Panc1 (cell line): ENCODE measurements at regions not wholly inside any gene's neighbourhood (a gene's known extent, or its start where the extent isn't known, plus 50 kb on each side); places are given as distances from the start of the nearest gene placed in this dataset.

Source experiments
- ATAC-seq: fragments of 200-7000 bp; cut with Tn5 transposase; 2 replicates; pipeline ENCODE4 v1.9.1; 2020; ENCODE audit warnings: mild to moderate bottlenecking, moderate library complexity
- BruUV-seq: library from RNA; stranded (reverse); fragments of 400-500 nt; replicated peaks from 2 replicates; lab custom pipeline; 2021; lab: Mats Ljungman, UMichigan
- CTCF ChIA-PET: fragments of 300-600 bp; sonication (Branson Sonifier 250); formaldehyde crosslinking; loops from one replicate; lab custom pipeline; 2022; ENCODE audit warnings: antibody characterized with exemption; lab: Charles Lee
- POLR2A ChIA-PET: fragments of 300-600 bp; sonication (Branson Sonifier 250); formaldehyde crosslinking; loops from one replicate; lab custom pipeline; 2022; ENCODE audit warnings: antibody characterized with exemption; lab: Charles Lee
- DNase-seq: peaks from one replicate; pipeline ENCODE4 v3.0.0-alpha.2; 2010; ENCODE audit warnings: low read depth, low spot score
- H3K27ac ChIP-seq: 2 replicates; pipeline ENCODE4 v1.5.1; 2011; ENCODE audit warnings: mild to moderate bottlenecking, low read length, inconsistent platforms
- H3K27me3 ChIP-seq: fragments of 200-500 bp; sonication (Bioruptor generic); 2 replicates; pipeline ENCODE4 v1.6.0; 2014; ENCODE audit warnings: low read length, inconsistent platforms; ENCODE audit not compliant: control insufficient read depth, insufficient read depth
- H3K36me3 ChIP-seq: fragments of 200-500 bp; sonication (Bioruptor generic); 2 replicates; pipeline ENCODE4 v1.5.1; 2014; ENCODE audit warnings: inconsistent platforms, mild to moderate bottlenecking, low read length, moderate library complexity; ENCODE audit not compliant: control insufficient read depth, insufficient read depth
- H3K4me1 ChIP-seq: 2 replicates; pipeline ENCODE4 v1.5.1; 2011; ENCODE audit warnings: inconsistent platforms, mild to moderate bottlenecking, low read length, moderate library complexity; ENCODE audit not compliant: control insufficient read depth, insufficient read depth
- H3K4me3 ChIP-seq, 2 experiments: 2 replicates each; pipeline ENCODE4 v1.5.1; 2011 to 2012; ENCODE audit warnings: low read depth in 2 of 2, low read length in 2 of 2, mild to moderate bottlenecking in 2 of 2, inconsistent platforms in 1 of 2, moderate library complexity in 1 of 2
- H3K9me3 ChIP-seq: fragments of 200-500 bp; sonication (Bioruptor generic); 2 replicates; pipeline ENCODE4 v1.5.1; 2014; ENCODE audit warnings: low read depth, mild to moderate bottlenecking, inconsistent platforms, low read length, moderate library complexity; ENCODE audit not compliant: control insufficient read depth, insufficient read depth
- CTCF ChIP-seq: fragments of 450-650 bp; IDR thresholded peaks from 2 replicates; pipeline ENCODE4 v1.5.1; 2017; ENCODE audit warnings: mild to moderate bottlenecking
- POLR2AphosphoS5 ChIP-seq: IDR thresholded peaks from 2 replicates; pipeline ENCODE4 v1.6.1; 2012; ENCODE audit warnings: mild to moderate bottlenecking, low read depth, low read length, moderate library complexity
- REST ChIP-seq, 2 experiments: IDR thresholded peaks; 2 replicates each; pipeline ENCODE4 v1.6.1; 2011 to 2012; ENCODE audit warnings: low read depth in 2 of 2, control low read depth in 1 of 2, low read length in 1 of 2, mild to moderate bottlenecking in 1 of 2, moderate library complexity in 1 of 2; ENCODE audit not compliant: insufficient read depth in 1 of 2
- SIN3A ChIP-seq: IDR thresholded peaks from 2 replicates; pipeline ENCODE4 v1.6.1; 2012; ENCODE audit warnings: low read depth, mild to moderate bottlenecking, low read length, moderate library complexity, borderline replicate concordance; ENCODE audit not compliant: insufficient read depth
- TCF7L2 ChIP-seq: IDR thresholded peaks from 2 replicates; pipeline ENCODE4 v1.6.1; 2011; ENCODE audit warnings: mild to moderate bottlenecking, low read depth, low read length, inconsistent platforms
- in situ Hi-C: cut with HindIII; loops from 2 replicates; pipeline ENCODE4 v1.10.0; 2016; ENCODE audit warnings: low sequenced_read_pairs, low pct_unique_long_range_greater_than_20kb
- intact Hi-C: fragments of 100-400 bp; cut with micrococcal nuclease; formaldehyde crosslinking; loops from one replicate; pipeline ENCODE4 v1.10.0; 2022; ENCODE audit not compliant: unreplicated experiment

- Histone ChIP-seq H3K36me3 (no peaks in the 10 kb centered on the region), H3K4me3 (no peak overlapping the region), H3K27me3 (no peaks in the 10 kb centered on the region), H3K4me1 (no peaks in the 10 kb centered on the region), H3K27ac (no peak overlapping the region), H3K9me3 (no peaks in the 10 kb centered on the region)
- no peak for ATAC-seq
- no TSS peak for BruUV-seq
- ChIA-PET CTCF (no interaction called here), POLR2A (no interaction called here)
- no peak for TF ChIP-seq SIN3A
- TF ChIP-seq POLR2AphosphoS5, result no peak
- no peak for TF ChIP-seq REST (IDR thresholded peaks at IDR 0.05; ENCODE audit: insufficient read depth in 1 of 2, low read depth in 2 of 2, low read length in 1 of 2)
- no peak for TF ChIP-seq TCF7L2
- TF ChIP-seq CTCF, result no peak
- intact Hi-C loops (no loop called here), in situ Hi-C loops (no loop called here)
- DNase-seq, result no peak
Observed at GRCh38 chr4:38581426-38582106, 82.4 kb upstream of the KLF3 start.

- intact Hi-C loops, result no loop called here
- POLR2A ChIA-PET, result no interaction called here
- TF ChIP-seq CTCF (no peak), TCF7L2 (no peak), REST (IDR thresholded peaks at IDR 0.05; ENCODE audit: insufficient read depth in 1 of 2, low read depth in 2 of 2, low read length in 1 of 2) (no peak), SIN3A (no peak), POLR2AphosphoS5 (no peak)
Observed at GRCh38 chr4:38582445-38582844, 81.6 kb upstream of the KLF3 start.

More at GRCh38 chr4:38582445-38582844, 81.6 kb upstream of the KLF3 start:
- in situ Hi-C loops, result no loop called here
- Histone ChIP-seq H3K9me3 (no peaks in the 10 kb centered on the region), H3K27me3 (no peaks in the 10 kb centered on the region), H3K4me1 (no peaks in the 10 kb centered on the region), H3K36me3 (no peaks in the 10 kb centered on the region), H3K27ac (no peak overlapping the region), H3K4me3 (no peak overlapping the region)
- no peak for DNase-seq
- no TSS peak for BruUV-seq
- ATAC-seq, result no peak
- CTCF ChIA-PET, result no interaction called here
